ENCODE measurements at regions not wholly inside any gene's neighbourhood (a gene's known extent, or its start where the extent isn't known, plus 50 kb on each side); places are given as distances from the start of the nearest gene placed in this dataset.

DNA sequence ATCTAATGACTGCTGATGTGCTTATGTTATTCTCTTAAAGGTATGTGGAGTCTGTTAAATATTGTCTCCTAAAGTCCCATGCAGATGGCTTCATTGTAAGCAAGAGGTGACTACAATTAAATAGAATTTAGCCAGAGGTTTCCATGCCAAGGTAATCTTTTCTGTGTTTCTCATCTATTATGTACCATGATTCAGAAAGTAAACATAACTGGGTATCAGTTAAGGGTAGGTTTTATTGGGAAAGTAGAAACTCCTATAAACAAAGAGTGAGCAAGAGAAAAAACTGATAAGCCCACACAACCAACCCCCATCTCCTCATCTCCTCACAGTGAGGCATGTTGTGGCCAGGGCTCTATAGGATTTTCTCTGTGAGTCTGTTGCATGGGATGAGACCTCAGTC, 611.7 kb downstream of the SNAPC1 start:
- DNase-seq (ENCODE audit: low read depth): no peak

DNA sequence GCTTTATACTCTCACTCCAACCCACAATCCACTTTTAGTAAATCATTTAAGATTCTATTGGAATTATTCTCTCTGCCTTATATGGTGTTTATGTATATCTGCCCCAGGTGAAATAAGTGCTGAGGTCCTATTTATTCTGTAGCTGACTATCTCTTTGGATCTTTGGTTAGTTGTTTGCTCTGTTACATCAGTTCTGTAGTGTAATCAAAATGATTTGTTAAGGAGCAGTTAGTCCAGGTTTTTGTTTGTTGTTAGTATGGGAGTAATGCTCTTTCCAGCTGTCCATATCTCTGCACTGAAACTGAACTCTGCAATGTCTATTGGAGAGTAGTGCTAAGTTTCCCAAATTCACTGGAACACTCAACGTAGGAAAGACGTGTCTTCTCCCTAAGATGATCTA, 615.8 kb downstream of the SNAPC1 start:
- DNase-seq (ENCODE audit: low read depth): no peak

DNA sequence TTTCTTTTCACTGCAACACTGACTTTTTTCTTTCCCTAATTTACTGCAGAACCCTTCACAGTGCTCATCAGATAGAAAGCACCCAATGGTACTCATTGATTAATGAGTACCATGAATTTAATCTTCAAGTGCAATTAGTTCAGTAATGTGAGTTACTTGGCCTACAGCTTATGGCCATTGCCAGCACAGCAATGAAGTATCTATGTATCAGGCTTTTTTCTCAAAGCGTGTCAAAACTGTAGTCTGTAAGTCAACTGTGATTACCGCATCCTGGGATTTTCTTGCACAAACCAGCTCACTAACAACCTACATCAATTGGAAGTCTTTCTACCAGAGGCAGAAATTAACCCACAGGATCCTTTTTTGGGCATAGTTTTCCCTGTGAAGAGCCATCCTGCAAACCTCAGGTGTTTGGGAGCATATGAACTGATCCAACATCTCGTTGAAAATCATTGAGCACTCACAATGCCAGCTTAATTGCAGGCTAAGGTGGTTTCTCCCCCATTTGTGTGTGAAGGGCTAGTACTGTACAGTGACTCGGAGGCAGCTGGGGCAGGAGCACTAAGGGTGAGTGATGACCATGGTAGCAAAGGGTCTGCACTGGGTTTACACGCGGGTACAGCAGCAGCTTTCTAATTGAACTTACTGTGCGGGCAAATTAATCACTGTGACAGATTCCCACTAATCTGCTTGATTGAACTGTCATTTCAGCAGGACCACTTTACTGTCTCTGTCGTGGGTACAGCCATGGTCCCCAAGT, 619.3 kb downstream of the SNAPC1 start:
- DNase-seq (ENCODE audit: low read depth): no peak

DNA sequence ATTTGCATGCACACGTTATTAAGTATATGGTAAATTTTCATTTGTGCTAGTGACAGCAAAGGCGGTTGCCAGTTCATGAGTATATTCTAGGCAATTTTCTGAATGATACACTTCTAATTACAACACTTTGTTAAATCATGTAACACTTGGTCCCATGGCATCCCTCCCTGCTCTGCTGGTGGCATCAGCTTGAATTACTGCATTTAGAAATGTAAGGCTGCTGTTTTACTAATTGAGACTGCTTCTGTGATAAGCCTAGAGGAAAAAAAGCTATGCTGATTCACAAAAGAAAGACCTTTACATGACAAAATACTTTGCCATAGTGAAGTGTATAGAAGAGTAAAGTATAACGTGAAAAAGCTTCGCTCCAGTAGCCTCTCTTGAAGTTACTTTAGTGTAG, 636.1 kb downstream of the KCNH5 start:
- DNase-seq (ENCODE audit: low read depth): no peak

DNA sequence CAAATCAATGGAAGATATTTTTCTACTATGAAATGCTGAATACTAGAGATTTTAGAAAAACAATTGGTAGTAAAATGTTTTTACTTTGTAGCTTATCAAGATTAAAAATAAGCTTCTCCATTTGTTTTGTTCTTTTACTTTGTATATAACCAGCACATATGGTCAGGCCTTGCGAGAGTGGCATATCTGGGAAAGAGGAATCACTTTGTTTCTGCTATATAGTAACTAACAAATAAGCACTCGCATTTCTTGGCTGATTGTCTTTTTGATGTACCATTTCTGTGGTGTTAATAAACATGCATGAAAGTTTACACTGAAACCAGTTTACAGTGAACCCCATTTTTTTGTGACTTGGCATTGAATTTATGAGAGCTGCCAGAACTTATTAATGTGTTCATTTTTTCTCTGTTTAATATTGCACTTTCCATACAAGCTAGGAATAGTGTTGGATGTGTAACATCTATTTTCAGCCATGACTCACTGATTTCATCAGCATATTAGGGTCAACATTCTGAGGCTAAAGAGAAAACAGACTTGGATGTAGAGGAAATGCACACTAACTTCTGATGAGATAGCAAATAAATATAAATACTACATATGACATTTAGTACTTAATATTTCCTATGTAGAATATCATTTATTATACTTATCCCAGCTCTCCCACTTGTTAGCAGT, 635.5 kb downstream of the KCNH5 start:
- peak; percentile 53 for DNase-seq (ENCODE audit: low read depth)

DNA sequence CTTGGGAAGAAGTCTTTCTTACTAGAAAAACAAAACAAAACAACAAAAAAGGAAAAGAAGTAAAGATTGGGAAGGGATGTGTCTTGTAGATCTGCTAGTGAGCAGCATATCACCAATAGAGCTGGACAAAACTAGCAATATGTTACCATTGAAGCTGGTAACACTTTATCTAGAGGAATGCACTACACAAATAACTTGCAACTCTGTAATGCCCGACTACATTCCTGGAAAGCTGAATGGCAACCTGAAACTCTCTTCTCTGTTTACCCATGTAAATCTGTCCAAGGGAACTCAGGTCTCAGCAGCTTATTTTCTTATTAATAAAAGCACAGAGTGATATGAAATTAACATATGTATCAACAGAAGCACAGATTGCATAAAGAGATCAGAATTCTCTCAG, 624.4 kb downstream of the KCNH5 start:
- no peak for DNase-seq (ENCODE audit: low read depth)

DNA sequence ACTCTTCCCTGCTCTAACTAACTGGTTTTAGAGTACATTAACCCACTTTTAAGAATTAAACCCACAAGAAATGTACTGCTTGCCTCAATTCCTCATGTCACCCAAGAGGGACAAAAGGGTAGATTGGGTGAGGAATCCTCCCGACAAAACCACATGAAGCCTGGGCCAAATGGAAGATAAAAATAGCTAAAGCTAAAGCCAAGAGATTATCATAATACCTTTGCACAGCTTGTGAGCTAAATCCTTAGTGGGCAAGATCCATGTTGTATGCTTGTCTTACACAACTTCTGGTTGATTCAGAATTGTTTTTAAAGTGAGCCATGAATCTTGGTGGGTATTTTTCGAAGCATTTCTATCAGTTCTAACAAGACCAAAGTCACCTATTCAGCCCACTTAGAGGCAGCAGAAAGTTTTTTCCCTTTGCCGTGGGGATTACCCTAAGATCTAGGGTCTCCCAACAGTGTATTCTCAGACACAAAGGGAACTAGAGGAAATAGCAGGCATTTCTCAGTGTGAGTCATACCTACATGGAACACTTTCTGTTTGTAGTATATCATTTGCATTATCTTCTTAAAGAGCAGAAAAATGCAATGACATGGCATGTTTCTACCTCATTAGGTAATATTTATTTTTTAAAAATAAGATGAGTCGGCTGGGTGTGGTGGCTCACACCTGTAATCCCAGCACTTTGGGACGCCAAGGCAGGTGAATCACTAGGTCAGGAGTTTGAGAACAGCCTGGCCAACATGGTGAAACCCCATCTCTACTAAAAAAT, 616.6 kb downstream of the KCNH5 start:
- peak; percentile 75 for DNase-seq (ENCODE audit: low read depth)

DNA sequence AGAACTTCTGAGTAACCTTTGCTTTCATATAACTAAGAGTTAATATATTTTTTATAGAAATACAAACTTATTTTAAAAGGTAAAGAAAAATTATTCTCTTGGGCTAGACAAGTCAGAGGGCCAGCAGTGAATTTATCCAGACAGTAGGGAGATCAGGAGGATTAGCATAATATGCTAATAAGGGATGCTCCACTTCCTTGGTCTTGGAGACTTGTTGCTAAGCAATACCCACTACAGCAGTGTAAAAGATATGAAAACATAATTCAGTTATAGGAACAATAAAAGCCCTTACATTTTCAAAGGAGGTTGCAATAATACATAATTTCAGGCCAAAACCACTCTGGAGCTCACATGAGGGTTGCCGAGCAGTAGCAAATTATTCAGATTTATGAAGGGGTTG, 615.6 kb downstream of the KCNH5 start:
- DNase-seq (ENCODE audit: low read depth): no peak

DNA sequence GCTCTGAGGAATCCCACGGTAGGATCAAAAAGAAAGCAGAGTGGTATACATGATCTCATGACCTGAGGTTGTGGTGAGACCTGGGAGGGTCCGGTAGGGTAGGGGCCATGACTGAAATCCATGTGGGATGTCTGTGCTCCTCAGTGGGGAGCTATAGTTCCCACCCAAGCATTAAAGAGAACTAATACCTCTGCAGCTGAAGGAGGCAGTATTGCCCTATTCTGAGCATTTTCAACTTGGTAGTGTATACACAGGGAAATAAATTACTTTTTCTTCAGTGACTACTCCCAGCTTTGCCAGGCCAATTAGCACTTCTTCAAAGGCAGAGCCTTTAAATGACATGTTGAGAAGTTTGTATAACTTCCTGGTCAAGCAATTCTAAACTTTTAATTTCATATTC, 613.8 kb downstream of the KCNH5 start:
- no peak for DNase-seq (ENCODE audit: low read depth)

DNA sequence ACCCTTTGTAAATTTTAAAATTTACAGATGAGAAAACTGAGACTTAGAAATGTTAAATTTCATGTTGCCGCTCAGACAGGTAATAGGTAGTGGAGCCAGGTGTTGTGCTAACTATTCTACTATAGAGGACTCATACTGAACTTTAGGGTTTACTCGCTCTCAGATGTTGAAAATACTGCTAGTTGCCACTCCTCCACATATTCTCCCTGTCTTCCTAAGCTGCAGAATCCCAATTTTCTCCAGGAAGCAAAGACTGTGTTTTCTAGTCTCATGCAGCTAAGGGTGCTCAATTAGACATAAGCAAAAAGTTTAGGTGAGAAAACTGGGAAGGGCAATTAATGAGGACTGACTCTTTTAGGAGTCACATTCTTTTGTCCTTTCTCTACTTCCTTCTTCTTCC, 612.3 kb downstream of the KCNH5 start:
- no peak for DNase-seq (ENCODE audit: low read depth)

DNA sequence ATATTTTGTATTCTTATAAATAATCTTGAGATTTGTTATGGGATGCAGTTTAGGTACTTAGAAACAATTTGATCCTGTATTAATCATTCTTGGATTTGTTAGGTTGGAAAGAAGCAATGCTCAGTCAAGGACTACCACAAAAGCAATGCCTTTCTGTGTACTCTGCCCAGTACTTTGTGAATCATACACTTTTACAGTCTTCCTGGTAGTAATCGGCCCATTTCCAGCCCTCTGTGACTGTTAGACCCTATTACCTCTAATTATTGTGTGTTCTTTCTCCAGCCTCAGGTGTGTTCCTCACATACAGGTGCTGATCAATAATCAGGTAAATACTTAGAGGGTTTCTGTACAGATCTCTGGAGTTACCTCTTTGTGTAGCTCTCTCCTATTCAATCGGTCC, 609.0 kb downstream of the KCNH5 start:
- DNase-seq (ENCODE audit: low read depth): peak; percentile 28

DNA sequence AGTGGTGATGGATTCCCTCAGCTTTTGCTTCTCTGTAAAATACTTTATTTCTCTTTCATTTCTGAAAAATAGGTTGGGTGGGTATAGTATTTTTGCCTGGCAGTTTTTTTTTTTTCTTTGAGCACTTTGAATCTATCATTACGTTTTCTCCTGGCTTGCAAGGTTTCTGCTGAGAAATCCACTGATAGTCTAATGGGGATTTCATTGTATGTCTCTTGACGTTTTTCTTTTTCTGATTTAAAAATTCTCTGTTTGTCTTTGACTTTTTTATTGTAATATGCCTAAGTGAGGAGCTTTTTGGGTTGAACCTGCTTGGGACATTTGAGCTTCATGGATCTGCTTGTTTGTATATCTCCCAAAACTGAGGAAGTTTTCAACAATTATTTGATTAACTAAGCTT, 606.0 kb downstream of the KCNH5 start:
- DNase-seq (ENCODE audit: low read depth): no peak

DNA sequence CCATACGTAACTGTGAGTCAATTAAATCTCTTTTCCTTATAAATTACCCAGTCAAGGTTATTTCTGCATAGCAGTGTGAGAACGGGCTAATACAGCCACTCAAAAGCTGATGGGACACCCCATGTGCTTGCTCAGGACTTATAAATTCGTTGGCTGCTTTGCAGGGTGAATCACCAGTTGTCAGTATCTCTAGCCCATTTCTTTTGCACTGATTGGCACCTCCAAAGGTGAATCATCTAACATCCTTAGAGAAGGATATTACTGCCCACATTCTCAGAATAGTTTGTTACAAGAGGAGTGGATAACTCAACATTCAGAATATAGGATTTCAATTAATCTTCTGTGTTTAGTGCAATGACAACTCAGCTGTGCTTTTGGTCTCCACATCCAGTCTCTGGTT, 601.5 kb downstream of the KCNH5 start:
- peak; percentile 91 for DNase-seq (ENCODE audit: low read depth)

DNA sequence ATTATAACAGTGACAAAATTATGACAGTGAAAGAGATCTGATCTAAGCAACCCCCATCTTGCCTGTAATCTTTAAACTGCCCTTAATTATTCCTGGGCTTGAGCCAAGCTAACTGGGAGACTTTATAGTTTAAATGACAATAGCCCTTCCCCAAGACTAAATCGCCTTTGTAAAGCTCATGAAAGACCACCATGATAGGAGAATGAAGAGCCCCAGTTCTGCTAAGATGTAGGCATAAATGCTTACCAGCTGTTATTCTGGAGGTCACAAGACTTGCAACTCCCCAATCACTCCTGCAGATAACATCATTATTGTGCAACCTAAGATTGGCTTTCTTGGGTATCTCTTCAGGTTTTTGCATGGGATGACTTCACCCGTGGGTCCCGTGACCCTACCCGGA, 599.7 kb downstream of the KCNH5 start:
- DNase-seq (ENCODE audit: low read depth): no peak

DNA sequence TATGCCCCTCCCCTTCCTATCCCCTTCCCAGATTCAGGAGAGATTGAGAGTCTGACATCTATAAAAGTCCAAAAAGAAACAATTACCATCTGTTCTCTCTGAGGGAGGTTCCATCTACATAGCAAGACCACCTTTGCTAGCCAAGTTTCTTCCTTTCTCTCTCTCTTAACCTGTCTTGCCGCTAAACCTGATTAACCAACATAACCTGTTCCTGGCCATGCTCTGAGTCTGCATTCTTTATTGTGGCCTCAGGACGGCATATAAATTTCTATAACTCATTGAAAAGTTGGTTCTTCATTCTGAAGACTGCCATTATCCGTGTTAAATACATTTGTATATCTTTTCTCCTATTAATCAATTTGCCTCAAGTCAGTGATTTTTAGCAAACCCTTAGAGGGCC, 594.0 kb downstream of the KCNH5 start:
- no peak for DNase-seq (ENCODE audit: low read depth)

DNA sequence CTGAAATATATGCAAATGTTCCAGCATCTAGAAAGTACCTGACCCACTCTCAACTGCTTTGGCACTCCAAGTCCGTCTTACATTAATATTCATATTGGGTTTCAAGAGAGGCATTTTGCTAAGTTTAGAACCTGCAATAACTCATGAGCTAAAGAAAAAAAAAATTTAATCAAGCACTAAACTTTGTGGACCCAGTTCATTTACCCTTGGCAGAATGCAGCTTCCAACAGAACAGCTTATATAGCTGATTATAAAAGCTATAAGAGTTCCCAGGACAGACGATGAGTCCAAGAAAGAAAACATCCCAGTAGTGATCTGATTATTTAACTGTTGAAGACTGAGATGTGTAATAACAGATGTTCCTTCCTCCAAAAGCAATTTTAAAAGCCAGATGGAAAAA, 592.0 kb downstream of the KCNH5 start:
- no peak for DNase-seq (ENCODE audit: low read depth)

DNA sequence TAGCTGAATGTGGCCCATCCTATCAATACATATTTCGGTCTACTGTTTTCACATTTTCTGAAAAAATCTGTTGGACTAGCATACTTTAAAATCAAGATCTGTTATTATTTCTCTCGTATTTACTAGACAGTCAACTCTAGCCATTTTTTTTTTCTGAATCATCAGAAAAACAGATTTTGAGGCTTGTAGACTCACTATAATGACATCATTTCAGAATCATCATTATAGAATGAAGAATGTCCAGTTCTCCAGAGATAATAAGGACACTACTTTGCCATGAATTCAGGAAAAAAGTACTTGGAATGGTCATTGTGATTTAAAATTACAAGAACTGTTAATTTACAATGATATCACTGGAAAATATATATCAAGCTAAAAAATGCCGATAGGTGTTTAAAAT, 589.8 kb downstream of the KCNH5 start:
- no peak for DNase-seq (ENCODE audit: low read depth)

DNA sequence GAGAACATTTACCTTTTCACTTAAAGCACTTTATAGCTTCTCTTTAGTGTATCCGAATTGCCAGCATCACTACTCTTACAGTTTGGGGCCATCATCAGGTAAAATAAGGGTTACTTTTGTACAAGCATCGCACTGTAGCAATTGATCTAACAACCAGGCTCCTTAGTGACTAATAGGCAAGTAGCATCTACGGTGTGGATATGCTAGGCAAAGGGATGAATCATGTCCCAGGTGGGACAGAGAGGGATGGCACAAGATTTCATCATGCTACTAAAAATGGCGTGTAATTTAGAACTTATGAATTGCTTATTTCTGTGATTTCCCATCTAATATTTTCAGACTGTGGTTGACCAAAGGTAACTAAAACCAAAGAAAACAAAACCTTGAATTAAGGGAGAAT, 582.3 kb downstream of the KCNH5 start:
- peak; percentile 2 for DNase-seq (ENCODE audit: low read depth)

DNA sequence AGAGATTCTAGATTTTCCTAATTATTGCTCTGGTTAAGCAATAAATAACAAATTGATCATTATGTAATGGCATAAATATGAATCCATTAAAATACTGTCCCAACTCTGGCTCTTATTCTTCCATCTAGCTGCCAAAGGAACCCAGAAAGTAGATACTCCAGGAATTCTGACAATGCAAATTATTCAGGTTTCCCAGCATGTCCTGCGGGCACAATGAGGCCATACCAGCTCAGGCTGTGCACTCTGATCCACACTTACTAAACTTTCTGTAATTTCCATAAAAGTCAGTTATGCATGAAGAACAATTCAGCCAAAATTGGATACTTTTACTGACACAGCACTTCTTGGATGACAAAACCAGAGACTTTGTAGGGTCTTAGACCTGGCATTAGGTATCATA, 576.3 kb downstream of the KCNH5 start:
- no peak for DNase-seq (ENCODE audit: low read depth)

DNA sequence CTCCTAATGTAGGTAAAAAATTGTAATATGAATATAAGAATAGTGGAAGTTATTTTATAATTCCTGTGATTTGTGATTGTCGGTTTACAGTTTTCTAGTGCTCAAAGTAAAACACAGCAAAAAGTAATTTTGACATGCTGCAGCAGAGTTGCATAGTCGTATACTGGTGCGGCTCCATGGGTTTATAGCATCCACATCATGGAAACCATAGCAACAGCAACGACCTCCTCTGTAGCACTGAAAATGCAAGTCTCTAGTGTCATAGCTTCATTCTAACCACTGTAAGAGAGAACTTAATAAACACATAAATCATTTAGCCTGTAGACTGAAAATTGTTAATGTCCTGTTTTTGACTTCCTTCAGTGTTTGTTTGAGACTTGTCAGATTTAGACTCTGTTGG, 574.3 kb downstream of the KCNH5 start:
- DNase-seq (ENCODE audit: low read depth): no peak

DNA sequence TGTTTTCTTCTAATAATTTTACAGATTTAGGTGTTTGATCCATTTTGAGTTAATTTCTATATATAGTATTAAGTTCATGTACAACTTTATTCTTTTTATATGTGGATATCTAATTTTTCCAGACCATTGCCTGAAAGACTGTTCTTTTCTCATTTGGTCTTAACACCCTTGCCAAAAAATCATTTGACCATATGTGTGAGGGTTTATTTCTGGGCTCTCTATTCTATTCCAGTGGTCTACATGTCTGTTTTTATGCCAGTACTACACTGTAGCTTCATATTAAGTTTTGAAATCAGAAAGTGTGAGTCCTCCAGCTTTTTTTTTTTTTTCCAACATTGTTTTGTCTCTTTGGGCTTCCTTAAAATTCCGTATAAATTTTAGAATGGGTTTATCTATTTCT, 554.1 kb downstream of the KCNH5 start:
- DNase-seq (ENCODE audit: low read depth): no peak

DNA sequence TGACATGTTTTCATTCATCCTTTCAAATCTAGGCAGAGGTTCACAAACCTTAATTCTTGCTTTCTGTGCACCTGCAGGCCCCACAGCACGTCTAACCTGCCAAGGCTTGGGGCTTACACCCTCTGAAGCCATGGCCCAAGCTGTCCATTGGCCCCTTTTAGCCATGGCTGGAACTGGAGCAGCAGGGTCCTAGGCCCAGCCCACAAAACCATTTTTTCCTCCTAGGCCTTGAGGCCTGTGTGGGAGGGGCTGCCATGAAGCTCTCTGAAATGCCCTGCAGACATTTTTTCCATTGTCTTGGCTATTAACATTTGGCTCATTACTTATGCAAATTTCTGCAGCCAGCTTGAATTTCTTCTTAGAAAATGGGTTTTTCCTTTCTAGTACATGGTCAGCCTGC, 547.5 kb downstream of the KCNH5 start:
- no peak for DNase-seq (ENCODE audit: low read depth)
